Posterior cingulate gyrus (tissue), 11 donors: ENCODE measurements at regions not wholly inside any gene's neighbourhood (a gene's known extent, or its start where the extent isn't known, plus 50 kb on each side); places are given as distances from the start of the nearest gene placed in this dataset.

ENCODE experiments used
- DNase-seq, 10 donors: peaks; one replicate each; pipeline versions ENCODE4 v3.0.0 to v3.0.0-alpha.2; 2020 to 2021; ENCODE audit warnings: mixed read lengths in 3 of 10
- intact Hi-C: fragments of 100-400 bp; cut with DNase I; formaldehyde crosslinking; loops from one replicate; pipeline ENCODE4 v1.15.1; 2023

DNA sequence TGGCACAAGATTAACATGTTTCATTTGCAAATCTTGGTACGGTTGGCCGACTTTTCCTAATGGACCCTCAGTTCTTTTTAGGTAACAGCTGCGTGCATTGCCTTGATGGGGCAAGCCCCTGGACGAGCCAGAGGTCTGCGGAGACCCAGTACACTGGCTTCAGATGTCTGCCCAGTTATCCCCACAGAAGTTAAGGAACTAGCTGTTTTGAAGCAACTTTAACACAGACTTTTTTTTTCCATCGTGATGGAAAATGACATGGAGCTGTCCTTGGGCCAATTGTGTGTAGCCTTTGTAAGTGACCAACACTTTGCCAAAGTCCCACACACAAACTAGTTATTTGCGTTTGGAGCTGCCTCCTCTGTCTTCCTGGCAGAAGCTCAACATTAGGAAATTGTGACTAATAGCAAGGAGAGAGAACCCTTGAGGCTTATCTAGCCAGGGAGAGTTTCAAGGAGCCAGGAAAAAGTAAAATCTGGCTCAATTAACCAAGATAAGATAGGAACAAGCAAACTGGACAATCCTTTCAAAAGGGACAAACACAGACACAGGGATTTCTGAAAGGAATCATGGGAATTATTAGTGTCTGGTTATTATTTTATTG is 99.6 kb upstream of the BMPER start:
- intact Hi-C loops: no loop called here
- DNase-seq: no peak

DNA sequence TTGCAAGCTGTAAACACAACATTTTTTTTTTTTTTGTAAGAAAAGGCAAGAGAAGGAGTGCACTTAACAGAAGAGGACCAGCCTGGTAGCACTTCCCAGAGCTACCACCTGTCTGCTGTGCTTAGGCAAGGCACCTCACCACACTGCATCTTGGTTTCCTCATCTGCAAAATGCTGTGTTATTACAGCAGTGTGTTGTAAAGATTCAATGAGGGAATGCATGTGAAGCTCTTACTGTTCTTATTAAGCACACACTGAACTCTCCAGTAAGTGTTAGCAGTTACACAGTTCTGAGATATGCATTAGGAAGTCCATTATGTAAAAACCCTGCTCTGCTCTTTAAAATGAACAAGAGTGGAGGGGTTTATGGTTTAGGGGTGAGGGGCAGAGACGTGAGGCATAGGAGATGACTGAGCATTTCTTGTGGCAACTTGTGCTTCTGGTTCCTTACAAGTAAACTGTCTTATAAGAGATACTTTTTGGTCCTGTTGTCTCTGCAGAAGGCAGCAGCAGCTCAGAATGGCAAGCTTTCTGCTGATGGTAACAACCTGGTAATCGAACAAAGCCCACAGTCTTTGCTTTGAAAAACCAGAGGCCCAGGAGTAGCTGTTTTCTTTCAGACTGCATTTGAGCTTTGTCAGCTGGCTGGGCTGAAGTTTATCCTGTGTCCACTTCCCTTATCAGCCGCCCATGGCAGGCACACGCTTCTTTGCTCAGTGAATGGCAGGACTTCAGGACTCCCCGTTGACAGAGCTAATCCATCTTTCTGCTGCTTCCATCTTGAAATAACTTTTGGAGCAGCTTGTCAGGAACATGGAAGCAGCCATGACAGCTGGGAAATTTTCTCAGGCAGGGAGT is 98.8 kb upstream of the BMPER start:
- no peak for DNase-seq
- intact Hi-C loops: no loop called here

DNA sequence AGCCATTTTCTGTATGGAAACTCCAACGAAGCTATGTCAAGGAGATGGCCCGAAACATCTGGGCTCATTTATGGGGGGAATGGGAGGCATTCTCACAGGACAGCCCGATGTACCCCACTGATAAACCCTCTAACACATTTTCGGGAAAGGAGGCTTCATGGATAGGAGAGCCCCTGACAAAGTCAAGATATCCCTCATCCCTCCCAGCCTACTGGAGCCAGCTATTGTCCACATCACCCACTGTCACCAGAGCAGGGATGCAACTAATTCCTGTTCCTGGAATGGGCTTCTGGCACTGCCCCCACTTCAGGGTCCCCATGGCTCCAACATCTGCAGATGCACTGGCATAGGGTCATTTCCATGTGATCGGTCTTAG is 98.2 kb upstream of the BMPER start:
- intact Hi-C loops: no loop called here
- DNase-seq: no peak

DNA sequence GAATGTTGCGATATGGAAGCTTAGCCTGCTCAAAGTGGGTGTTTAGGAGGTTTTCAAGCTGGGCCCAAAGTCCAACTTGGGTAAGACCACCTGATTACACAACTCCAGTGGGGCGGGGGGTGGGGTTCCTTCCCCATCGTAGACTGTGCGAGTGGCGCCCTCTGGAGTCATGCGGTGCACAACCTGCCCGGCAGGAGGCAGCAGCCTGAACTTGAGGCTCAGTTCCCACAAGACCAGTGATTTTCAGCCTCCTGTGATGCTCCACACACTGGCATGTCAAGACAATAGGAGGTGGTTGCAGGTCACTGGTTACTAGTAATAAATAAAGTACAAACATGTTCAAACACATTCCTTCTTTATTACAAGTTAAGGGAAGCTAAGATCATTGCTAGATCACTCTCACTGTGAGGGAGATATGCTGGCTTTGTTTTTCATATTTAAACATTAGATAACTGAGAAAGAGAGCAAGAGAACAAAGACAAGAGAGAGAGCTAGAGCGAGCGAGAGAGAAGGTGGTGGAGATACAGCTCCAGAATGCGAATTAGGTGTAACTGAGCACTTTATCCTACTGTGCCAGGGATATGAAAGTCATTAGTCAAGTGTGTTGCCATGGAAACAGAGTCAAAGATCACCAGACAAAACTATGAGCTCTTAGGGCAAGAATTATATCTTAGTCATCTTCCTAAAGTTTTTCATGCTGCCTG is 97.4 kb upstream of the BMPER start:
- peak in 2 of 10 donors; percentile 18 to 20 for DNase-seq
- intact Hi-C loops: no loop called here

DNA sequence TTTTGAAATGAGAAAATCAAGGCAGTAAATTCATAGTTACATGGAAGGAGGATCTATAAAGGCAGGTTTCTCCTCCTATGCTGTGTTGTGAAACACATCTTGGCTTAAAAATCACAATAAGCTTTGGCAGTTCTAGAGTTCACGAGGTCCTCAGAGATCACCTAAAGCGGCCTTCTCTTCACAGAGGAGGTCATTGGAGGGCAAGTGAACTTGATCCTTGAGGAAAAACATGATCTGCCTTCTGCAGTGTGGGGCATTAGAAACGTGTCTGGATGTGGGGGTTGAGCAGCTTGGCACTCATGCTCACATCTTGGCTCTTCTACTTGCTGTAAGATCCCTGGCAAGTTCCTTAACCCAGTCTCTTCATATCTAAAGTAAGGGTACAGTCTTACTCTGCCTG is 96.1 kb upstream of the BMPER start:
- DNase-seq: no peak
- intact Hi-C loops: no loop called here

DNA sequence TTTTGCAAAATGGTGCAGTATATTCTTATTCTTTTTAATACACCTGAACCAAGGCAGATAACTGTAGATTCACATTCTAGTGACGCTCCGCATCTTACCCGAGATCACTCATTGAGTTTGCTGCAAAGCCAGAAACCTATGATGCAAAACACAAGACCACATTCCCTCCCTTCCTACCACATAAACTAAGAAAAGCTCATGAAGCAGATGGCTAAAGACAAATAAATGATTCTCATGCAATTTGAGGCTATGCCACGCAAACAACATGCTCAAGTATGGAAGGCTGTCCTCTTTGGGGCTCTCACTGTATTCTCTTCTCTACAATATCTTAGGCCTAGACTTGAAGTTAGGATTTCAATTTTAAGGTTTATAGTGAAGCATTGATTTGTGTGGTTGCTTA is 95.0 kb upstream of the BMPER start:
- intact Hi-C loops: no loop called here
- no peak for DNase-seq

DNA sequence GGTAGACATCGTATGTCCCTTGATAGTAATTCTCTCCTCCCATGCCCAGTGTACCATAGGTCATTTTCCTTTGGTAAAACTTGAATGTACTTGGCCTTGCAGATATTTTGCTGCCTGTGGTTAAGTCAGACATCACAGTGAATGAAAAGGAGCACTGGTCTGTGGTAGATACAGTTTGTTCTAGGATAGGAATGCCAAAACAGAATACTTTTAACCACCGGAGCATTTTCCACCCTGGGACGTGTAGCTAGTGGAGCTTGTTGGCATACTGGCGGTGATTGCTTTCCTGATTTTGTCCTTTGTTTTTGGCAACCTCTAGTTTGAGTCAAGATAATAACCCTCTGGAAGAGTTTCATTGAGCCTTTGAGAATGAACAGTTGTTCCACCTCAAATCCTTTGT is 92.0 kb upstream of the BMPER start:
- no peak for DNase-seq
- intact Hi-C loops: no loop called here

DNA sequence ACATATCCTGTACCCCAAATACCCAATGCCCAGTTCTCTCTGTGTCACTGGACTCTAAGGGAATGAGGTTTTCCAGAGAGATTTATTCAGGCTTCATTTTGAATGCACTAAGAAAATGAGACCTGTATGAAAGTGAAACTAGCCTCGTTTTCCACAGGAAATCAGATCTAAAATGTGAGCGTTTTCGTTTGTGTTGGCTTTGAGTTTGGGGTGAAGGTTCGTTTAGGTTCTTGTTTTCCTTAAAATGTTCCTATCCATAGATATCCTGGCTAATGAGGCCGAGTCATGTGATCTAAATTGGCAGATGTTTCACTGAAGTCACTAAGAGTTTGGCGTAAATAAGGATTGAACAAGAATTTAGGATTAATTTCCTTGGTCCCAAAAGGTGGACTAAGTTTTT is 90.9 kb upstream of the BMPER start:
- no peak for DNase-seq
- intact Hi-C loops: no loop called here

DNA sequence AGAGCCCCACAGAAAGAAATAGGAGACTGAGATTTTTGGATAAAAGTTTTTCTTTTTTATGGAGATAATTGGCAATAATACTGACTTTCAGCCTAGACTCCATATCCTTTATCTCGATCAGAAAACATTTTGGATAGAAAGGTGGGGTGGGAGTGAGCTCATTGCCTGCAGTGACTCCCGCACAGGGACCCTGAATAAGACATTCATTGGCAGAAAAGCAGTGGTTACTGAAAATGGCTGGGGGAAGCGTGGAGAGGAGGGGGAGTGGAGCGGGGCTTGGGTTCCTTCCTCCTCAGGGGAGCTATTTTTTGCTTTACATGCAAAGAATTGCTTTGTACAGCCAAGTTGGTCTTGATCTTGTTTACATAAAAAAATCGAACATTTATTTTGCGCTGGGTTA is 90.4 kb upstream of the BMPER start:
- intact Hi-C loops: no loop called here
- DNase-seq: no peak

DNA sequence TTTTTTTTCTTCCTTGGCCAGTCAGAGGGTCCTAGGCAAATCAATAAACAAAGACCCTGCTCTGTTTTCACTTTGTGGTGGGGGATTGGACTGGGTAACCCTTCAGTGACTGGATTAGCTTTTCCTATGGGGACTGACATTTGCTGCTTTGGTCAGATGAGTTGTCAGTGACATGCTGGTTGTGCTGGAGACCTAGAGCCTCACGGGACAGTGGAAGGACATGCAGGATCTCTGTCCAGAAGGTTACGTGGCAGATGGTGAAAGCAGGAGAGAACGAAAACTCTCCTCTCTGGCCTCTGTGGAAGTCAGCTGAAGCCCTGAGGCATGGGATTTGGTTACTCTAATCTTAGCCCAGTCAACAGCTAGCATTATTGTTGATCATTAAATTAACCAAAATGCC is 90.0 kb upstream of the BMPER start:
- DNase-seq: no peak
- intact Hi-C loops: no loop called here

DNA sequence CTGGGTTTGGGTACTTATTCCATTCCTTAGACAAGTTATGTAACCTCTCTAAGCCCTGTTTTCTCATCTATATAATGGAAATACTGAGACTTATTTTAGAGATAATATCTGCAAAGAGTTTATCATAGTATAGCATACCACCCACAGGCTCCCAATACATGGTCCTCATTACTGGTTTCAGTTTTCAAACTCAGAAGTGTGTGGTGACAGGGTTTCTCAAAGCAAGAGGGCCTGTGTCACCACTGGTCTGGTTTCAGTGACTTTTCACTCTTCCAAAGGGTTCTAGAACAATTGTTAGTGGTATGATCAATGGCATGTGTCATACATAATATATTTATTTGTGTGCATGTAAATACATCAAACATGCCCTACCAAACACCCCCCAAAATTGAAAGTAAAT is 89.2 kb upstream of the BMPER start:
- intact Hi-C loops: no loop called here
- DNase-seq: no peak

DNA sequence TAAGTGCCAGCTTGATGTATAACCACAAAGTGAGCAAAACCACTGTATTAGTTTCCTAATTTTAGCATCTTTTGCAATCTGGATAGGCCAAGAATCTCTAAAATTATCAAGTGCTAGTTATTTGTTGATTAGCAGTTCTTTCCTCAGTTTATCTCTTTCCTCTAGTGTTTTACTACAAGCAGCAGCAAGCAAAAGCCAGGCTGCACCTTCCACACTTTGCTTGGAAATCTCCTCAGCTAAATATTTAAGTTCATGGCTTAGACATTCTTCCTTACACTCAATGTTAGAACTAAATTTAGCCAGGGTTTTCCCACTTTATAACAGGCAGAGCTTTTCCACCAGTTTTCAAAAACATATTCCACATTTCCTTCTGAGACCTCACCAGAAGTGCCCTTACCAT is 85.7 kb upstream of the BMPER start:
- intact Hi-C loops: no loop called here
- no peak for DNase-seq

DNA sequence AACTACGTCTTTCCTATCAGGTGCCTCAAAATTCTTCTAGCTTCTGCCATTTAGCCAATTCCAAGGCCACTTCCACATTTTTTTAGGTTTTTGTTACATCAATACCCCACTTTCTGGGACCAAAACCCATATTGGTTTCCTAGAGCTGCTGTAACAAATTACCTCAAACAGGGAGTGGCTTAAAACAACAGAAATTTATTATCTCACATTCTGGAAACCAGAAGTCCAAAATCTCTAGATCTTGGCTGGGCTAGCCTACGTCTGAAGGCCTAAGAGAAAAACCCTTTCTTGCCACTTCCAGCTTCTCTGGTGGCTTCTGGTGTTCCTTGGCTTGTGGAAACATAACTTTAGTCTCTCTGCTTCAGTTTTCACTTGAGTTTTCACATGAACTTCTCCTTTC is 85.1 kb upstream of the BMPER start:
- intact Hi-C loops: no loop called here
- DNase-seq: no peak

DNA sequence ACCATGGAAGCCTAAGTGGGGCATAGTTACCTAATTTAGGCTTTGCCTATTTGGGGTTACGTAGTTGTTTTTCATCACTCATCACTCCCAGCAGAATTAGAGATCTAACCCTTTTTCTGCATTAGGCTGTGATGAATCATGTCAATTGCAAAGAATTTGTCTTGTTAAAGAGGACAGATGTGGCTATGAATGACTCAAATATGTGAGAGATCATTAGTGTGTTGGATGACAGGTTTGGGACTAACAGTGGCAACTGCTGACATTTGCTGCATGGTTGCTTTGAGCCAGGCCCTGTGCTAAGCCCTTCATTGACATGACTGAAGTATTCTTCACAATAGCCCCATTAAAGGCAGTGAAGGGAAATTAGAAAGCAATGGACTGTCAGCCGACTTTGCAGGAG is 83.4 kb upstream of the BMPER start:
- intact Hi-C loops: no loop called here
- DNase-seq: no peak

DNA sequence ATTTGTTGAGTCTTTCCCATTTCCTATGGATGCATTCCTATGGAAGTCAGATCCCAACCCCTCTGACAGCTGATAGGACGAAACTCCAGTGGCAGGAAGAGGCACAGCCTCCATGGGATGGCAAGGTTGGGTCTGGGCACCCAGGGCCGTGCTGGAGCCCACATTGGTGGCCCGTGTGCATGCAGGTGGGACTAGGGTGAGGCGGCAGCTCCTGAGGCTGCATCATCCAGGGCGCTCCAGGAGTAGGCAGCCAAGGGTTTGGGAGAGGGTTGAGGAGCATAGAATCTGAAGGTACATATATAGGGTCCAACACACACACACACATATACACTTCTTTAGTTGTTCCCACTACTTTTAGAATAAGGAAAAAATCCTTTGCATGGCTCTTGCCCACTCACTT is 81.4 kb upstream of the BMPER start:
- no peak for DNase-seq
- intact Hi-C loops: no loop called here

DNA sequence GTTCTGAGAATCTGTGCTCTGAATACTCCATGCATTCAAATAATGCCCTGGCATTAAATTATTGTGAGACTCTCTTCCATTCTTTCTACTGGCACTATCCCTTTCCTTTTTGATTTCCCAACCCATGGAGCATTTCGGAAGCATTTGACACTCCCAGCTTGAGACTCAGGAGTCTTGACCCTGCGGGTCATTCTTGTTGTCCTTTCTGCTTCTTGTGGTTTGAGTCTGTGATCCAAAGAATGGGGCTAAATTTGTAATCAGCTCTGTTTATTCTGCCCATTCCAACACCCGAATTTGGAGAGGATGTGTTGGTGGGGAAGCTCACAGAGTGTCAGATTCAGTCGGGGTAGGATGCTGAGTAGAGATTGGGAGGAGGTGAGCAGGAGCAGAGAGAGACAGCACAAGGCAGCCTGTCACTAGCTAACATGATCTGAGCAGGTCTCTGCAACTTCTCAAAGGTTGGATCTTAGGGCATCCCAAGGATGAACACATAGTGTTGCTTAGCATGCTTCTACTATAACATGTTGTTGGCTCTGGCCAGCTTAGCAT is 80.4 kb upstream of the BMPER start:
- no peak for DNase-seq
- intact Hi-C loops: no loop called here

DNA sequence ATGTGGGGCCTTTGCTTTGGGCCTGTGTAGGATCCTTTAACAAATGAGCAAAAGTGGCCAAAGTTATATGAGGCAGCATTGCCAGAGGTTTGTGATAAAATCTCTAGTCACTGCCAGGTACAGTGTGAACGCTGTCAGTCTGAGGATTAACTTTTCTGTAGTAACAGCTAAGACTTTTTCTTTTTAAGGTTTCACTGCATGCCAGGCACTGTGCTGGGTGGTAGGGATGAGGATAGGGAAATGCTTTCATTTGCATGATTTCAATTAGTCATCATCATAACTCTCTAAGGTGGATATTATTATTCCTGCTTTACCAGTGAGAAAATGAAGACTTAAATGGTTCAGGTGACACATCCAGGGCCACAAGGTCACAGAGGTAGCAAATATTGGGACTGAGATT is 79.7 kb upstream of the BMPER start:
- intact Hi-C loops: no loop called here
- DNase-seq: no peak

DNA sequence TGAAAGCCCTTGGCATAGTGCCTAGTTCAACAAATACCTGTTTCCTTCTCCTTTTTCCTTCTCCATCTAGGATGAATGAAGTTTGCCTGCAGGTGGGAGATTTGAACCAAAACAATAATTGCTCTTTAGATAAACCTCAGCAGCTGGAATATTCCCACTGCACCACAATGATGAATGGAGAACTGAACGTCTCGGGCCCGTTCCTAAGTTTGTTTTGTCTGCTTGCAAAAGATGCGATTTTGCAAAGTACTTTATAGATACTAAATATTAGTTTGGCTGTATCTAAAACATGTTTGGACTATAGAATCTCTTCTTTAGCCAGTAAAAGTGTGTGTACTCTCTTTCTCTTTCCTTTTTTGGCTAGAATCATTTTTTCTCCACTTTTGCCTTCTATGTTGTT is 75.8 kb upstream of the BMPER start:
- no peak for DNase-seq
- intact Hi-C loops: no loop called here

DNA sequence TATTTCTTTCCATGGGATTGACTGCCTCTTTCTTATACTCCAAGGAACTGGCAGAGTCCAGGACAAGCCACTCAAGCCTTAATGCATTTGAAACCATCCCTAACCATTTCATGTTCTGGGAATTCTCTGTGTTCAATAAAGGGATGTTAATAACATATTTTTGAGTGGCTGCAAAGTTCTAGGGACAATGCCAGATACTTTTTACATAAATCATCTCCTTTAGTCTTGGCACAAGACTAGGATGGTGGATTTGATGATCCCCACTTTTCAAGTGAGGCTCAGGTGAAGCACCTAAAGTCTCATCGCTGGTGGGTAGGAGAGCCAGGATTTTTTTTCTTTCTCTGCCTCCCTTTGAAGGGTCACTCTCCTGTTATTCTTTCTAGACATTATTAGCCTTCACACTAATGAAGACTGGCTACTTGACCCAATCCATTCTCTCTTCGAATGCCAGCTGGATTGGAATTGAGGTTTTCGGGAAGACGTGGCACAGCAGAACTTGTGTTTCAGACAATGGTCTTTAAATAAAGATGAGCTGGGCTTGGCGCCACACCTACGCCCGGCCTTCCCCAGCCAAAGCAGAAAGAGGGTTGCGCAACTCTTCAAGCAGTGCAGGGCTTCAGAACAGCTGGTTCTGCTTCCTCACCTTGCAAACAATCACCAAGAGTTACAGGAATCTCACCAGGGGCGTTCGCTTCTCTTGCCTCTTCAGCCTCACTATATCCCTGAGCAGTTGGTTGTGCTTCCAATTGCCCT is 73.8 kb upstream of the BMPER start:
- DNase-seq: peak in 7 of 10 donors; percentile 11 to 83 (median 29)

DNA sequence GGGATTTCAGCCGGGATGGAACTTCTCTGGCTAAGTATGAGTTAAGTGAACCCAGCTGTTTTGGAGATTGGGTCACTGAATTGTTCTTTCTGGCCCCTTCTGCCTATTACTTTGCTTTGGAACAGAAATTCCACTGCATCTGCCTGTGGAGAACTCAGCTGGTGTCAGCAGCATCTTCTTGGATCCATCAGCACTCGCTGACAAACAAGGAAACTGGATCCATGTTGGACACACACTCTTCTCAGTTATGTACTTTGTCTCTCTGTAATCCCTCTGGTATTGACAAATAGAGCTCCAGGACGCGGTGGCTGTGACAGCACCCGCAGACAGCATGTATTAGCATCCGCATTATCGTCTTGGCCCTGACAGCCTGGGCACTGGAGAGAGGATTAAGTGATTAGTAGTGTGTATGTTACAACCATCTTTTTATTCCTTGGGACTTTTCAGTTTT is 73.0 kb upstream of the BMPER start:
- DNase-seq: no peak
- intact Hi-C loops: no loop called here

More for the DNA sequence above, 73.8 kb upstream of the BMPER start:
- intact Hi-C loops: no loop called here
